OCI-LY3 (cell line): ENCODE measurements at regions not wholly inside any gene's neighbourhood (a gene's known extent, or its start where the extent isn't known, plus 50 kb on each side); places are given as distances from the start of the nearest gene placed in this dataset.

Experiments used
- H2AFZ ChIP-seq: fragments of 200-600, 300-600 bp; shearing (Covaris generic); 2 replicates; pipeline ENCODE4 v1.6.0; 2014; ENCODE audit warnings: antibody characterized with exemption, low read depth, low read length
- H3K27ac ChIP-seq: fragments of 200-600, 300-600 bp; sonication (generic); 2 replicates; pipeline ENCODE4 v1.5.1; 2014; ENCODE audit warnings: mild to moderate bottlenecking, low read length, moderate library complexity, mixed read lengths
- H3K27me3 ChIP-seq: fragments of 200-600, 300-600 bp; sonication (generic); 2 replicates; pipeline ENCODE4 v1.6.1; 2014; ENCODE audit warnings: low read depth, low read length, mixed read lengths
- H3K36me3 ChIP-seq: fragments of 200-600, 300-600 bp; sonication (generic); replicated peaks from 2 replicates; pipeline ENCODE3; 2014; ENCODE audit warnings: low read depth, low read length, mixed read lengths
- H3K4me1 ChIP-seq: fragments of 300-600, 200-600 bp; sonication (generic); 2 replicates; pipeline ENCODE4 v1.6.1; 2014; ENCODE audit warnings: low read length, mixed read lengths
- H3K4me2 ChIP-seq: fragments of 200-600, 300-600 bp; sonication (generic); 2 replicates; pipeline ENCODE4 v1.6.1; 2014; ENCODE audit warnings: low read length, mixed read lengths
- H3K4me3 ChIP-seq: fragments of 300-600, 200-600 bp; sonication (generic); 2 replicates; pipeline ENCODE4 v1.5.1; 2014; ENCODE audit warnings: antibody characterized with exemption, mild to moderate bottlenecking, low read length, moderate library complexity
- H3K79me2 ChIP-seq: fragments of 300-600, 200-600 bp; shearing (Covaris generic); 2 replicates; pipeline ENCODE4 v1.6.1; 2014; ENCODE audit warnings: mild to moderate bottlenecking, low read length, mixed read lengths
- H3K9ac ChIP-seq: fragments of 300-600, 200-600 bp; shearing (Covaris generic); 2 replicates; pipeline ENCODE4 v1.6.0; 2014; ENCODE audit warnings: mild to moderate bottlenecking, low read length, moderate library complexity
- H3K9me3 ChIP-seq: fragments of 200-600, 300-600 bp; shearing (Covaris generic); 2 replicates; pipeline ENCODE4 v1.6.1; 2014; ENCODE audit warnings: low read length, mixed read lengths; ENCODE audit not compliant: insufficient read depth
- H4K20me1 ChIP-seq: fragments of 200-600, 300-600 bp; sonication (generic); 2 replicates; pipeline ENCODE4 v1.6.1; 2016; ENCODE audit warnings: low read length, mixed read lengths; ENCODE audit not compliant: insufficient read depth
- EZH2phosphoT487 ChIP-seq: fragments of 200-600 bp; shearing (Covaris generic); IDR thresholded peaks from 2 replicates; pipeline ENCODE4 v1.6.1; 2018; ENCODE audit warnings: antibody characterized with exemption, mixed run types, low read depth
- TF ChIP-seq, protein P1 (sequence below): fragments of 200-600, 300-600 bp; sonication (generic); IDR thresholded peaks from 2 replicates; pipeline ENCODE4 v1.5.1; 2014; ENCODE audit warnings: antibody characterized with exemption, low read length, low read depth

DNA sequence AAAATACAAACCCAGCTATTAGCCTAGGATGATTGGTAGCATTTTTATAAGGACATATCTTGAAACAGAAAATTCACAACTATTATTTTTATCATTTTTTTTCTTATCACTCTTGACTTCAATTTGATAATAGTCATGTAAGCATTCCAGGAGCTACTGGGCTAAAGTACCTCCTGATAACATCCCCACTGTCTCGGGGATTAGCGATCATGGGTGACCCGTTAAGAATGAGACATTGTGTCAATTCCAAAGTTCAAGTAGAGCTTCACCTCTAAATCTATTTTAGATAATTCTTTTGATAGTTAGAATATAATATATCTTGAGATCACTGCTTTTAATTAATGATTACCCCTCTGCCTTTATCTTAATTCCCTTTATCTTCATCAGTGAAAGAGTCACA is 1204.5 kb upstream of the CHAC2 start:
- H3K27me3 ChIP-seq: no peaks in the 10 kb centered on the region

DNA sequence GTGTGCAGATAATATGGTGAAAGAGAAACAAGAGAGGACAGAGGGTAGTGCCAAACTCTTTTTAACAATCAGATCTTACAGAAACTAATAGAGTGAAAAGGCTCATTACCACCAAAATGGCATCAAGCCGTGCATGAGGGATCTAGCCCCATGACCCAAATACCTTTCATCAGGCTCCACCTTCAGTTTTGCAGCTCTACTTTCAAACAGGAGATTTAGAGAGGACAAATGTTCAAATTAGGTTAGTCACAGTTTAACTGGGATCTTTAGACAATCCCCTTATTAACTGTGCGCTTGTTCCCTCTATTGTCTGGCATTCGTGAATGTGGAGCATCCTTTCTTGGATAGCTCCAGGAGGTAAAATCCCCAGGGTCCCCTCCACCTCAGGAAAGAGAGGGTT is 1209.3 kb upstream of the CHAC2 start:
- Histone ChIP-seq H3K27me3 (no peaks in the 10 kb centered on the region), H3K27ac (no peak overlapping the region), H2AFZ (no peak overlapping the region), H3K4me1 (no peaks in the 10 kb centered on the region), H3K9me3 (no peaks in the 10 kb centered on the region), H3K36me3 (no peaks in the 10 kb centered on the region), H3K9ac (no peak overlapping the region), H3K79me2 (no peaks in the 10 kb centered on the region), H3K4me3 (no peak overlapping the region), H4K20me1 (no peaks in the 10 kb centered on the region), H3K4me2 (no peak overlapping the region)
- TF ChIP-seq, protein P1, sequence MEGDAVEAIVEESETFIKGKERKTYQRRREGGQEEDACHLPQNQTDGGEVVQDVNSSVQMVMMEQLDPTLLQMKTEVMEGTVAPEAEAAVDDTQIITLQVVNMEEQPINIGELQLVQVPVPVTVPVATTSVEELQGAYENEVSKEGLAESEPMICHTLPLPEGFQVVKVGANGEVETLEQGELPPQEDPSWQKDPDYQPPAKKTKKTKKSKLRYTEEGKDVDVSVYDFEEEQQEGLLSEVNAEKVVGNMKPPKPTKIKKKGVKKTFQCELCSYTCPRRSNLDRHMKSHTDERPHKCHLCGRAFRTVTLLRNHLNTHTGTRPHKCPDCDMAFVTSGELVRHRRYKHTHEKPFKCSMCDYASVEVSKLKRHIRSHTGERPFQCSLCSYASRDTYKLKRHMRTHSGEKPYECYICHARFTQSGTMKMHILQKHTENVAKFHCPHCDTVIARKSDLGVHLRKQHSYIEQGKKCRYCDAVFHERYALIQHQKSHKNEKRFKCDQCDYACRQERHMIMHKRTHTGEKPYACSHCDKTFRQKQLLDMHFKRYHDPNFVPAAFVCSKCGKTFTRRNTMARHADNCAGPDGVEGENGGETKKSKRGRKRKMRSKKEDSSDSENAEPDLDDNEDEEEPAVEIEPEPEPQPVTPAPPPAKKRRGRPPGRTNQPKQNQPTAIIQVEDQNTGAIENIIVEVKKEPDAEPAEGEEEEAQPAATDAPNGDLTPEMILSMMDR: no peak
- no peak for TF ChIP-seq EZH2phosphoT487

More for the DNA sequence above, 1204.5 kb upstream of the CHAC2 start:
- H4K20me1 ChIP-seq: no peaks in the 10 kb centered on the region
- H3K27ac ChIP-seq: no peak overlapping the region
- H3K4me2 ChIP-seq: no peak overlapping the region
- H3K4me3 ChIP-seq: no peak overlapping the region
- no peak overlapping the region for H2AFZ ChIP-seq
- no peaks in the 10 kb centered on the region for H3K79me2 ChIP-seq
- no peak overlapping the region for H3K9ac ChIP-seq
- no peaks in the 10 kb centered on the region for H3K4me1 ChIP-seq
- H3K36me3 ChIP-seq: no peaks in the 10 kb centered on the region
- TF ChIP-seq, protein P1: no peak
- TF ChIP-seq EZH2phosphoT487: no peak
- no peaks in the 10 kb centered on the region for H3K9me3 ChIP-seq

DNA sequence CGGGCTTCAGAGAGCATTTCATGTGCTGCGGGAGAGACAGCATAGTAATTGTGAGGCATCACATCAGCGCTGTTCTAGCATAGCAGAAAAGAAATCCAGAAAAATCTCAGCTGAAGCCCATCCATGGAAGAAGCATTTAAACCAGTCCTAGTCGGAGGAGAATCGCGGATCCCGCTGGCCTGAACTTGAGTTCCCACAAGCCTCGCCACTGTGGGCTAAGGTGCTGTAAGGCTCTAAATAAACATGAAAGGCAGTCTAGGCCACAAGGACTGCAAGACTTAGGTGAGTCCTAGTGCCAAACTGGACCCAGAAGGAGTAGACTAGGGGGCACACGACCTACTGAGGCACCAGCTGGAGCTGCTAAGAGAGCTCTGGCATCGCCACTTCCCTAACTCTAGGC is 1225.3 kb upstream of the CHAC2 start:
- H3K79me2 ChIP-seq: no peaks in the 10 kb centered on the region
- no peaks in the 10 kb centered on the region for H4K20me1 ChIP-seq
- TF ChIP-seq, protein P1: no peak
- no peak for TF ChIP-seq EZH2phosphoT487
- H3K27ac ChIP-seq: no peak overlapping the region
- H3K4me2 ChIP-seq: no peak overlapping the region
- no peak overlapping the region for H2AFZ ChIP-seq
- no peak overlapping the region for H3K4me3 ChIP-seq
- H3K36me3 ChIP-seq: no peaks in the 10 kb centered on the region
- H3K4me1 ChIP-seq: no peaks in the 10 kb centered on the region
- H3K9me3 ChIP-seq: no peaks in the 10 kb centered on the region
- no peak overlapping the region for H3K9ac ChIP-seq
- no peaks in the 10 kb centered on the region for H3K27me3 ChIP-seq

GRCh38 chr2:52539026-52539970 is 1228.3 kb upstream of the CHAC2 start:
- Histone ChIP-seq H4K20me1 (no peaks in the 10 kb centered on the region), H3K9me3 (no peaks in the 10 kb centered on the region), H3K4me3 (no peak overlapping the region), H3K4me1 (no peaks in the 10 kb centered on the region), H3K36me3 (no peaks in the 10 kb centered on the region), H3K79me2 (no peaks in the 10 kb centered on the region), H3K27me3 (no peaks in the 10 kb centered on the region), H3K4me2 (no peak overlapping the region), H3K27ac (no peak overlapping the region), H3K9ac (no peak overlapping the region), H2AFZ (no peak overlapping the region)
- TF ChIP-seq, protein P1: no peak
- TF ChIP-seq EZH2phosphoT487: no peak
